Gastroesophageal sphincter (tissue), 4 donors: ENCODE measurements at regions not wholly inside any gene's neighbourhood (a gene's known extent, or its start where the extent isn't known, plus 50 kb on each side); places are given as distances from the start of the nearest gene placed in this dataset.

Experiments
- ATAC-seq: fragments of 150-250 bp; one replicate; pipeline ENCODE4 v1.9.1; 2016; ENCODE audit warnings: mild to moderate bottlenecking, moderate library complexity
- H3K27ac ChIP-seq, 4 donors: fragments of 200-600 bp; sonication (generic) in 3 of 4; 1 replicate in 3 of 4; 2 replicates in 1 of 4; pipeline ENCODE4 v1.5.1; 2016 to 2019
- H3K27me3 ChIP-seq: fragments of 200-600 bp; sonication (generic); one replicate; pipeline ENCODE4 v1.5.1; 2019
- H3K36me3 ChIP-seq, 2 donors: fragments of 200-600 bp; sonication (generic); one replicate each; pipeline ENCODE4 v1.5.1; 2019; ENCODE audit warnings: control low read depth in 1 of 2
- H3K4me1 ChIP-seq, 3 donors: fragments of 200-600 bp; sonication (generic); 1 replicate in 2 of 3; 2 replicates in 1 of 3; pipeline ENCODE4 v1.5.1; 2016 to 2019; ENCODE audit warnings: control low read depth in 2 of 3
- H3K4me3 ChIP-seq, 2 donors: fragments of 200-600 bp; sonication (generic); one replicate each; pipeline ENCODE4 v1.5.1; 2019; ENCODE audit warnings: mild to moderate bottlenecking in 1 of 2, moderate library complexity in 1 of 2
- H3K9me3 ChIP-seq, 3 donors: fragments of 200-600 bp; sonication (generic); one replicate each; pipeline ENCODE4 v1.5.1; 2017 to 2019; ENCODE audit warnings: control low read depth in 2 of 3
- EP300 ChIP-seq: sonication (generic); formaldehyde crosslinking; IDR thresholded peaks from one replicate; pipeline ENCODE4 v1.6.1; 2017; ENCODE audit warnings: antibody characterized with exemption, mild to moderate bottlenecking
- POLR2A ChIP-seq, 2 donors: fragments of 450-650 bp; IDR thresholded peaks; one replicate each; pipeline ENCODE4 v1.6.1; 2017; ENCODE audit warnings: antibody characterized with exemption in 2 of 2, mild to moderate bottlenecking in 2 of 2, moderate library complexity in 1 of 2
- POLR2AphosphoS5 ChIP-seq: sonication (generic); formaldehyde crosslinking; IDR thresholded peaks from one replicate; pipeline ENCODE4 v1.6.1; 2017; ENCODE audit warnings: antibody characterized with exemption
- WGBS, 2 donors: methylation state at CpG; one replicate each; pipeline ENCODE4 v1.1.5; 2018; ENCODE audit warnings: low coverage in 1 of 2; 5-methylcytosine and 5-hydroxymethylcytosine counted together
- TF ChIP-seq, protein P1 (sequence below), 4 experiments: fragments of 200-600 bp in 2 of 4; fragments of 450-650 bp in 2 of 4; sonication (generic) in 1 of 4; IDR thresholded peaks; one replicate each; pipeline ENCODE4 v1.5.1; 2017 to 2019; ENCODE audit warnings: antibody characterized with exemption in 4 of 4, mild to moderate bottlenecking in 2 of 4, moderate library complexity in 2 of 4

GRCh38 chr10:118495499-118495898, 99.9 kb downstream of the PRLHR start:
- H3K27me3 ChIP-seq, result peaks cover 19% of the 10 kb centered on the region
- WGBS, 2 donors, result 67 to 71% methylated on average over 1 to 2 of the region's 2 CpGs
- H3K4me1 ChIP-seq, result no peaks in the 10 kb centered on the region
- no peak overlapping the region for H3K27ac ChIP-seq
- TF ChIP-seq, protein P1, sequence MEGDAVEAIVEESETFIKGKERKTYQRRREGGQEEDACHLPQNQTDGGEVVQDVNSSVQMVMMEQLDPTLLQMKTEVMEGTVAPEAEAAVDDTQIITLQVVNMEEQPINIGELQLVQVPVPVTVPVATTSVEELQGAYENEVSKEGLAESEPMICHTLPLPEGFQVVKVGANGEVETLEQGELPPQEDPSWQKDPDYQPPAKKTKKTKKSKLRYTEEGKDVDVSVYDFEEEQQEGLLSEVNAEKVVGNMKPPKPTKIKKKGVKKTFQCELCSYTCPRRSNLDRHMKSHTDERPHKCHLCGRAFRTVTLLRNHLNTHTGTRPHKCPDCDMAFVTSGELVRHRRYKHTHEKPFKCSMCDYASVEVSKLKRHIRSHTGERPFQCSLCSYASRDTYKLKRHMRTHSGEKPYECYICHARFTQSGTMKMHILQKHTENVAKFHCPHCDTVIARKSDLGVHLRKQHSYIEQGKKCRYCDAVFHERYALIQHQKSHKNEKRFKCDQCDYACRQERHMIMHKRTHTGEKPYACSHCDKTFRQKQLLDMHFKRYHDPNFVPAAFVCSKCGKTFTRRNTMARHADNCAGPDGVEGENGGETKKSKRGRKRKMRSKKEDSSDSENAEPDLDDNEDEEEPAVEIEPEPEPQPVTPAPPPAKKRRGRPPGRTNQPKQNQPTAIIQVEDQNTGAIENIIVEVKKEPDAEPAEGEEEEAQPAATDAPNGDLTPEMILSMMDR (IDR thresholded peaks at IDR 0.05), result no peak
- TF ChIP-seq EP300 (no peak), POLR2A (IDR thresholded peaks at IDR 0.05) (no peak), POLR2AphosphoS5 (no peak)
- no peaks in the 10 kb centered on the region for H3K36me3 ChIP-seq
- H3K4me3 ChIP-seq, result no peak overlapping the region
- ATAC-seq, result no peak
- no peaks in the 10 kb centered on the region for H3K9me3 ChIP-seq

DNA sequence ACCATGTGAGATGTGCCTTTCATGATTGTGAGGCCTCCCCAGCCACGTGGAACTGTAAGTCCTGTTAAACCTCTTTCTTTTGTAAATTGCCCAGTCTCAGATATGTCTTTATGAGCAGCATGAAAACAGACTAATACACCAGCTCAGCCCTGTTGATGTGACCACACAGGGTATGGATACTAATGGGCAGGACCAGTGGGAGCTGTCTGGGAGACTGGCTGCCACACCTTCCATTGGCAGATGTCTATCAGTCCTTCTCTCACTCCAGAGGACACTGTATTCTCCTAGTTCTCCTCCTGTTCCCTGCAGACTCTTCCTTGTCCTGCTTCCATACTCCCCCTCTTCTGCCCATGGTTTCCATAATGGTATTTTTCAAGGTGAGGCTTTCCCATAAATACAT, 104.4 kb downstream of the PRLHR start:
- TF ChIP-seq POLR2AphosphoS5, result no peak
- TF ChIP-seq POLR2A (IDR thresholded peaks at IDR 0.05), result no peak
- TF ChIP-seq, protein P1 (IDR thresholded peaks at IDR 0.05), result no peak
- TF ChIP-seq EP300, result no peak

GRCh38 chr10:118488710-118489497, 106.5 kb downstream of the PRLHR start:
- ATAC-seq, result no peak
- Histone ChIP-seq H3K4me1 (no peaks in the 10 kb centered on the region), H3K27ac (no peak overlapping the region), H3K27me3 (peaks cover under 1% of the 10 kb centered on the region), H3K9me3 (no peaks in the 10 kb centered on the region), H3K4me3 (no peak overlapping the region), H3K36me3 (no peaks in the 10 kb centered on the region)
- TF ChIP-seq EP300, result no peak
- TF ChIP-seq, protein P1 (IDR thresholded peaks at IDR 0.05), result no peak
- no peak for TF ChIP-seq POLR2AphosphoS5
- WGBS, 2 donors, result 72 to 91% methylated on average over 4 to 5 of the region's 7 CpGs

More for the DNA sequence above, 104.4 kb downstream of the PRLHR start:
- no peaks in the 10 kb centered on the region for H3K4me1 ChIP-seq
- no peak overlapping the region for H3K27ac ChIP-seq
- 25% methylated on average over 1 of the region's 1 CpG; no CpG with 5 or more reads in 1 of the 2 donors for WGBS, 2 donors
- H3K9me3 ChIP-seq, result no peaks in the 10 kb centered on the region
- peaks cover 3% of the 10 kb centered on the region for H3K27me3 ChIP-seq
- H3K4me3 ChIP-seq, result no peak overlapping the region
- ATAC-seq, result no peak
- no peaks in the 10 kb centered on the region for H3K36me3 ChIP-seq

- H3K27ac ChIP-seq, result no peak overlapping the region
- TF ChIP-seq POLR2A (IDR thresholded peaks at IDR 0.05) (no peak), EP300 (no peak)
- no peaks in the 10 kb centered on the region for H3K36me3 ChIP-seq
- H3K9me3 ChIP-seq, result no peaks in the 10 kb centered on the region
- 92 to 94% methylated on average over 7 to 8 of the region's 8 CpGs for WGBS, 2 donors
- H3K4me3 ChIP-seq, result no peak overlapping the region
- ATAC-seq, result no peak
- H3K4me1 ChIP-seq, result no peaks in the 10 kb centered on the region
- peaks cover 6% of the 10 kb centered on the region for H3K27me3 ChIP-seq
These were observed 109.8 kb downstream of the PRLHR start for GRCh38 chr10:118485641-118486040.

GRCh38 chr10:118484152-118484871, 111.1 kb downstream of the PRLHR start:
- Histone ChIP-seq H3K4me3 (no peak overlapping the region), H3K36me3 (no peaks in the 10 kb centered on the region), H3K9me3 (no peaks in the 10 kb centered on the region), H3K27ac (no peak overlapping the region), H3K4me1 (no peaks in the 10 kb centered on the region), H3K27me3 (peaks cover 6% of the 10 kb centered on the region)
- 81 to 87% methylated on average over 5 of the region's 5 CpGs for WGBS, 2 donors
- ATAC-seq, result no peak
- TF ChIP-seq EP300 (no peak), POLR2AphosphoS5 (no peak), POLR2A (IDR thresholded peaks at IDR 0.05) (no peak)
- TF ChIP-seq, protein P1 (IDR thresholded peaks at IDR 0.05), result no peak
